ENCODE measurements at regions not wholly inside any gene's neighbourhood (a gene's known extent, or its start where the extent isn't known, plus 50 kb on each side); places are given as distances from the start of the nearest gene placed in this dataset.

GRCh38 chr21:32090956-32091355, 187.9 kb downstream of the MIS18A start:
- TF ChIP-seq CTCF (conservative IDR thresholded peaks at IDR 0.05 in 1 of 2, IDR thresholded peaks at IDR 0.05 in 1 of 2; ENCODE audit: extremely low read depth in 1 of 2, insufficient read depth in 1 of 2, low read depth in 1 of 2, low read length in 2 of 2), result no peak
- no peak for TF ChIP-seq EZH2 (IDR thresholded peaks at IDR 0.05; ENCODE audit: borderline replicate concordance, low read length)

Data from mammary epithelial cell (primary cell).